Small intestine (tissue), 7 donors: ENCODE measurements at regions not wholly inside any gene's neighbourhood (a gene's known extent, or its start where the extent isn't known, plus 50 kb on each side); places are given as distances from the start of the nearest gene placed in this dataset.
"Not testable (repeated sequence)": the region's sequence is repeated elsewhere in the genome, so short reads cannot be mapped to it uniquely, and the experiment has no call there.

Experiments used
- DNase-seq, 2 donors: peaks; one replicate each; pipeline versions ENCODE4 v3.0.0 to v3.0.0-alpha.2; 2013
- FAIRE-seq: peaks from 2 replicates; lab custom pipeline; 2012; peaks lifted over from hg19 to GRCh38; lab: Jason Lieb, UNC
- H3K27ac ChIP-seq, 3 donors: one replicate each; pipeline ENCODE4 v1.5.1; 2013; ENCODE audit warnings: low read length in 2 of 3, mild to moderate bottlenecking in 2 of 3, control low read depth in 1 of 3, inconsistent platforms in 1 of 3, low read depth in 1 of 3, moderate library complexity in 1 of 3
- H3K27me3 ChIP-seq, 3 donors: one replicate each; pipeline ENCODE4 v1.6.1; 2013; ENCODE audit warnings: low read length in 3 of 3, inconsistent platforms in 1 of 3; ENCODE audit not compliant: control insufficient read depth in 3 of 3, insufficient read depth in 3 of 3
- H3K36me3 ChIP-seq, 3 donors: one replicate each; pipeline ENCODE4 v1.6.1; 2013; ENCODE audit warnings: low read length in 3 of 3, inconsistent platforms in 1 of 3, low read depth in 1 of 3, mild to moderate bottlenecking in 1 of 3, moderate library complexity in 1 of 3; ENCODE audit not compliant: control insufficient read depth in 3 of 3, insufficient read depth in 2 of 3
- H3K4me1 ChIP-seq, 3 donors: one replicate each; pipeline ENCODE4 v1.6.1; 2013; ENCODE audit warnings: low read length in 2 of 3, inconsistent platforms in 1 of 3, low read depth in 1 of 3, mild to moderate bottlenecking in 1 of 3, moderate library complexity in 1 of 3; ENCODE audit not compliant: control insufficient read depth in 3 of 3, insufficient read depth in 2 of 3
- H3K4me3 ChIP-seq, 3 donors: one replicate each; pipeline ENCODE4 v1.5.1; 2013; ENCODE audit warnings: low read length in 3 of 3, control low read depth in 1 of 3, inconsistent platforms in 1 of 3, low read depth in 1 of 3, mild to moderate bottlenecking in 1 of 3, moderate library complexity in 1 of 3
- H3K9me3 ChIP-seq, 2 donors: one replicate each; pipeline ENCODE4 v1.6.1; 2013; ENCODE audit warnings: low read depth in 1 of 2, low read length in 1 of 2; ENCODE audit not compliant: control insufficient read depth in 2 of 2, insufficient read depth in 1 of 2
- WGBS, 3 donors: extraction: QIAGEN DNeasy Blood & Tissue Kit; methylation state at CpG; one replicate each; pipeline ENCODE4 v1.1.7; 2013; 5-methylcytosine and 5-hydroxymethylcytosine counted together
- donor health status: healthy with polysubstance abuse.
- donor health status: control.
- donor health status: control.
- donor health status: Bipolar disorder and iron deficiency.
- donor health status: healthy.

GRCh38 chr10:36412942-36413341 lies 712.5 kb upstream of the ANKRD30A start:
- no peaks in the 10 kb centered on the region for H3K4me1 ChIP-seq
- FAIRE-seq (no peak), DNase-seq (no peak)
- 85 to 96% (median 91%) methylated on average over 1 of the region's 1 CpG for WGBS, 3 donors
- no peaks in the 10 kb centered on the region for H3K9me3 ChIP-seq
- no peaks in the 10 kb centered on the region for H3K36me3 ChIP-seq
- H3K27me3 ChIP-seq, result no peaks in the 10 kb centered on the region
- H3K4me3 ChIP-seq, result no peak overlapping the region
- H3K27ac ChIP-seq, result no peak overlapping the region

GRCh38 chr10:36400238-36400637 lies 725.2 kb upstream of the ANKRD30A start:
- H3K36me3 ChIP-seq, H3K4me1 ChIP-seq, H3K9me3 ChIP-seq, H3K4me3 ChIP-seq, H3K27me3 ChIP-seq, FAIRE-seq, H3K27ac ChIP-seq, DNase-seq: not testable (repeated sequence)
- WGBS, 3 donors, result 81 to 91% (median 85%) methylated on average over 5 to 8 of the region's 8 CpGs

GRCh38 chr10:36393801-36394200 lies 731.6 kb upstream of the ANKRD30A start:
- FAIRE-seq (no peak), DNase-seq (no peak)
- Histone ChIP-seq H3K9me3 (no peaks in the 10 kb centered on the region), H3K36me3 (no peaks in the 10 kb centered on the region), H3K4me1 (no peaks in the 10 kb centered on the region), H3K4me3 (no peak overlapping the region), H3K27me3 (no peaks in the 10 kb centered on the region), H3K27ac (no peak overlapping the region)
- 71 to 75% (median 75%) methylated on average over 3 of the region's 3 CpGs for WGBS, 3 donors

GRCh38 chr10:36391405-36391804 lies 734.0 kb upstream of the ANKRD30A start:
- H3K36me3 ChIP-seq, result no peaks in the 10 kb centered on the region
- H3K4me3 ChIP-seq, result no peak overlapping the region
- no peak overlapping the region for H3K27ac ChIP-seq
- H3K27me3 ChIP-seq, result no peaks in the 10 kb centered on the region
- FAIRE-seq (no peak), DNase-seq (no peak)
- 71 to 87% (median 86%) methylated on average over 4 of the region's 4 CpGs for WGBS, 3 donors
- H3K4me1 ChIP-seq, result no peaks in the 10 kb centered on the region
- H3K9me3 ChIP-seq, result no peaks in the 10 kb centered on the region

- H3K9me3 ChIP-seq, result no peaks in the 10 kb centered on the region
- DNase-seq (no peak), FAIRE-seq (no peak)
- H3K4me1 ChIP-seq, result no peaks in the 10 kb centered on the region
- no peak overlapping the region for H3K4me3 ChIP-seq
- H3K27ac ChIP-seq, result no peak overlapping the region
- H3K36me3 ChIP-seq, result no peaks in the 10 kb centered on the region
- 48 to 63% (median 50%) methylated on average over 1 of the region's 1 CpG for WGBS, 3 donors
- no peaks in the 10 kb centered on the region for H3K27me3 ChIP-seq
Observed at GRCh38 chr10:36390221-36390620, 735.2 kb upstream of the ANKRD30A start.

GRCh38 chr10:36388166-36388565 lies 737.2 kb upstream of the ANKRD30A start:
- Histone ChIP-seq H3K27ac (no peak overlapping the region), H3K9me3 (no peaks in the 10 kb centered on the region), H3K4me1 (no peaks in the 10 kb centered on the region), H3K27me3 (no peaks in the 10 kb centered on the region), H3K4me3 (no peak overlapping the region), H3K36me3 (no peaks in the 10 kb centered on the region)
- WGBS, 3 donors, result 82 to 92% (median 87%) methylated on average over 3 of the region's 3 CpGs
- DNase-seq, result no peak
- FAIRE-seq, result no peak

- no peak overlapping the region for H3K4me3 ChIP-seq
- H3K27me3 ChIP-seq, result no peaks in the 10 kb centered on the region
- no peaks in the 10 kb centered on the region for H3K36me3 ChIP-seq
- WGBS, 3 donors, result 86 to 91% (median 88%) methylated on average over 9 of the region's 9 CpGs
- DNase-seq (no peak), FAIRE-seq (no peak)
- H3K4me1 ChIP-seq, result no peaks in the 10 kb centered on the region
- no peaks in the 10 kb centered on the region for H3K9me3 ChIP-seq
- H3K27ac ChIP-seq, result no peak overlapping the region
Observed at GRCh38 chr10:36385693-36386092, 739.7 kb upstream of the ANKRD30A start.

- Histone ChIP-seq H3K27me3 (no peaks in the 10 kb centered on the region), H3K27ac (no peak overlapping the region), H3K9me3 (no peaks in the 10 kb centered on the region), H3K4me3 (no peak overlapping the region), H3K4me1 (no peaks in the 10 kb centered on the region), H3K36me3 (no peaks in the 10 kb centered on the region)
- 72 to 92% (median 74%) methylated on average over 3 of the region's 3 CpGs for WGBS, 3 donors
- FAIRE-seq (no peak), DNase-seq (no peak)
Observed at GRCh38 chr10:36383349-36383748, 741.3 kb upstream of the FZD8 start.

GRCh38 chr10:36381748-36382147 lies 739.7 kb upstream of the FZD8 start:
- FAIRE-seq, result no peak
- WGBS, 3 donors, result 0 to 29% (median 0%) methylated on average over 1 of the region's 1 CpG
- no peaks in the 10 kb centered on the region for H3K4me1 ChIP-seq
- H3K9me3 ChIP-seq, result no peaks in the 10 kb centered on the region
- no peaks in the 10 kb centered on the region for H3K27me3 ChIP-seq
- H3K27ac ChIP-seq, result no peak overlapping the region
- H3K36me3 ChIP-seq, result no peaks in the 10 kb centered on the region
- no peak overlapping the region for H3K4me3 ChIP-seq
- DNase-seq, result no peak
